GM12865 (cell line): ENCODE measurements at regions not wholly inside any gene's neighbourhood (a gene's known extent, or its start where the extent isn't known, plus 50 kb on each side); places are given as distances from the start of the nearest gene placed in this dataset.

Experiments
- DNase-seq: peaks from one replicate; pipeline ENCODE4 v3.0.0; 2010; ENCODE audit warnings: low read depth
- H3K4me3 ChIP-seq: 2 replicates; pipeline ENCODE4 v1.5.1; 2011; ENCODE audit warnings: mild to moderate bottlenecking, low read depth, low read length, control low read depth
- TF ChIP-seq, protein P1 (sequence below): IDR thresholded peaks from 2 replicates; pipeline ENCODE4 v1.5.1; 2011; ENCODE audit warnings: low read length, control low read depth, low read depth, inconsistent platforms; ENCODE audit not compliant: insufficient read depth; ENCODE audit errors: missing control alignments

DNA sequence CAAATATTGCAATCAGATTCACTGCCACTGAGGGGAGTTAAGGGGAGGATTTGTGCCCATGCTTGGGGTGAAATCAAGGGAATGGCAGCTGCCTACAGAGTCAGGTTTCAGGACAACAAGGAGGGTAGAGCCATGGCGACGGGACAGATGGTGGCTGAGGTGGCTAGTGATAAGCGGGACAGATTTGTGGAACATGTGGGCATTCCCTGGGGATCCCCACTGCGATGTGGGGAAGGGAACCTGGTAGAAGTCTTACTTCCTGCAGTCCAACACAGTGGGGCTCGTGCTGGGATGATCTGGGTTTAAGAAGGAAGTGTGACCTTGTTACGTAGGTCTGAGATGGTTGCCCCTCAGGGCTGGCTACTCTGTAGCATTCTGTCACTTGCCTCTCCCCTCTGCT, 292.0 kb upstream of the JARID2 start:
- peak; percentile 21 for DNase-seq
- TF ChIP-seq, protein P1, sequence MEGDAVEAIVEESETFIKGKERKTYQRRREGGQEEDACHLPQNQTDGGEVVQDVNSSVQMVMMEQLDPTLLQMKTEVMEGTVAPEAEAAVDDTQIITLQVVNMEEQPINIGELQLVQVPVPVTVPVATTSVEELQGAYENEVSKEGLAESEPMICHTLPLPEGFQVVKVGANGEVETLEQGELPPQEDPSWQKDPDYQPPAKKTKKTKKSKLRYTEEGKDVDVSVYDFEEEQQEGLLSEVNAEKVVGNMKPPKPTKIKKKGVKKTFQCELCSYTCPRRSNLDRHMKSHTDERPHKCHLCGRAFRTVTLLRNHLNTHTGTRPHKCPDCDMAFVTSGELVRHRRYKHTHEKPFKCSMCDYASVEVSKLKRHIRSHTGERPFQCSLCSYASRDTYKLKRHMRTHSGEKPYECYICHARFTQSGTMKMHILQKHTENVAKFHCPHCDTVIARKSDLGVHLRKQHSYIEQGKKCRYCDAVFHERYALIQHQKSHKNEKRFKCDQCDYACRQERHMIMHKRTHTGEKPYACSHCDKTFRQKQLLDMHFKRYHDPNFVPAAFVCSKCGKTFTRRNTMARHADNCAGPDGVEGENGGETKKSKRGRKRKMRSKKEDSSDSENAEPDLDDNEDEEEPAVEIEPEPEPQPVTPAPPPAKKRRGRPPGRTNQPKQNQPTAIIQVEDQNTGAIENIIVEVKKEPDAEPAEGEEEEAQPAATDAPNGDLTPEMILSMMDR, result no peak
- H3K4me3 ChIP-seq, result no peak overlapping the region

DNA sequence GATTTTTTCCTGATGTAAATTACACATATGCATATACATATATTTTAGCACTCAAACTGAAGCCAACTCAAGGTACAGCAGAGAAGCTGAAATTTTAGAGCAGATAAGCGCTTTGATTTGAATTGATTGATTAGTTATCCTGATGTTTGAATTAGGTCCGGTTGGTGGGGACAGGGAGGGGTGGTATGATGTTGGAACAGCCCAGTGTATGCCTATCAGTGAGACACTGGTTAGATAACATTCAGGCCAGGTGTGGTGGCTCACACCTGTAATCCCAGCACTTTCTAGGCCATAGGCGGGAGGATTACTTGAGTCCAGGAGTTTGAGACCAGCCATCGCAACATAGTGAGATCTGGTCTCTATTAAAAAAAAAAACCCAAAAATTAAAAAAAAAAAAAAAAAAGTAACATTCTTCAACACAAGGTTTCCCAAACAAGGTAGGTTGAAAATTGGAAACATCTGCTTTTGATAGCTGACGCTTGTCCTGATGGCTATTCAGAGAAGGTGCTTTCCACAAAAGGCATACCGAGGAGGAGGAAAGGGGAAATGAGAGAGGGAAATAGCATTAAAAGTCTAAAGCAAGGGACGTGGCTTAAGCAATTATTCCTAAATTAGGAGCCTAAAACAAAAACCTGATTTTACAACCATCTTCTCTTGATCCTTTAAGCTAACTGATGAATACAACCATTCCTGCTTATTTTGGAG, 288.4 kb upstream of the JARID2 start:
- DNase-seq, result peak; percentile 18

GRCh38 chr6:14959324-14959885, 286.5 kb upstream of the JARID2 start:
- TF ChIP-seq, protein P1, result no peak
- no peak overlapping the region for H3K4me3 ChIP-seq
- no peak for DNase-seq

More for the DNA sequence above, 288.4 kb upstream of the JARID2 start:
- TF ChIP-seq, protein P1, result no peak
- H3K4me3 ChIP-seq, result no peak overlapping the region

DNA sequence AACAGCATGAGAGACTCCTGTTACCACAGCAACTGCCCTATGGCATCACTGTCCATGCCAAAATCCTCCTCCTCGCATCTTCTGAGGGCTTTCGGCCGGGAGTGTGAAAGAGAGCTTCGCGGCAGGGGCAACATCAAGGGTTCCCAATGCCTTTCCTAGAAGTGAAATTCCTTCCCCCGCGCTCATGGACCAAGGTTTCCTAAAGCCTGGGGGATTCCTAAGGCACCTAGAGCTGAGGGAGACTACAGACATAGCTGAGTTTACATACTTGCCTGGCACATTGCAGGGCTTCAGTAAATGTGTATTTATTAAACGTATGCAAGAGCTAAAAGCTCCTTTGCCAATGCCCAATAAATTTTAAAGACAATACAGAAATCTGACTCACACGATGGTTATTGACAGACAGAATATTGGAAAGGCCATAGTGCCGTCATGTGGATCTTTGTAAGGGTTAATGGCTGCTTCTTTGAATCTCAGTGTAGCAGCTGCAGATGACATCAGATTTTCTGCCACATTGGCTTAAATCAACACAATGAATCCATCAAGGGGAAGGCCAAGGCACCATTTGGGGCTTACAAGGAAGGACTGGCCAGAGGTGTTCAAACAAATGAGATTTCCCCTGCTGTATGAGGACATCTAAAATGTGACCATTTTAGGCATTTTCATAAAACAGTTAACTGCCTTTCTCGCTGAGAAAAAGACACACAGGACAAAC, 281.2 kb upstream of the JARID2 start:
- TF ChIP-seq, protein P1, result no peak
- no peak overlapping the region for H3K4me3 ChIP-seq
- DNase-seq, result no peak

DNA sequence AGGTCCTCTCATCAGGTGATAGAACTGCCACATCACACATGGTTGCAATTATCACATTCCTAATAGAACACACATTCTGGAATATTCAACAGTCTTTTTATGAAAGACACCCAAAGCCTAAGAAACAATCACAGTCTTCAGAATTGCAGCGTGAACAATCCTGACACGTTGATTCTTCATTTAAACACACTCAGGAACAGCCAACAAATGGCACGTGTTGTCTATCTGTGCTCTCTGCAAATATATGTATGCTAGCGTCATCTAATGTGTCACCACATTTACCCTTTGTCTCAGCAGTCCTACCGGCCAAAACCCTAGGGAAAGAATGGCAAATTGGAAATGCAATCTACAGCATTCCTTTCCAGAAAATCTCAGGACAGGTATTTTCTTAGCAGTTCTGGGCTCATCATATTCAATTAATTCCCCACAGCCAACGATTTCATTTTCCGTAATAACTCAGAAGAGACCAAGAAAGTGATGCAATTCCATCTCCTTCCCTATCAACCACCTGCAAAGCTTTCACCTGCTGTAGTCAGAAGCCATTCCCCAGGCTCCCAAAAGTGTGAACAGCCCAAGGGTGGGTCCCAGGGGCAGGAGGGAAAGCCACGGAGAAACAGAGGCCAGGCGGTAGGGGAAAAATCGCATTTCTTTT, 280.3 kb upstream of the JARID2 start:
- TF ChIP-seq, protein P1, result no peak
- H3K4me3 ChIP-seq, result no peak overlapping the region
- DNase-seq, result no peak

DNA sequence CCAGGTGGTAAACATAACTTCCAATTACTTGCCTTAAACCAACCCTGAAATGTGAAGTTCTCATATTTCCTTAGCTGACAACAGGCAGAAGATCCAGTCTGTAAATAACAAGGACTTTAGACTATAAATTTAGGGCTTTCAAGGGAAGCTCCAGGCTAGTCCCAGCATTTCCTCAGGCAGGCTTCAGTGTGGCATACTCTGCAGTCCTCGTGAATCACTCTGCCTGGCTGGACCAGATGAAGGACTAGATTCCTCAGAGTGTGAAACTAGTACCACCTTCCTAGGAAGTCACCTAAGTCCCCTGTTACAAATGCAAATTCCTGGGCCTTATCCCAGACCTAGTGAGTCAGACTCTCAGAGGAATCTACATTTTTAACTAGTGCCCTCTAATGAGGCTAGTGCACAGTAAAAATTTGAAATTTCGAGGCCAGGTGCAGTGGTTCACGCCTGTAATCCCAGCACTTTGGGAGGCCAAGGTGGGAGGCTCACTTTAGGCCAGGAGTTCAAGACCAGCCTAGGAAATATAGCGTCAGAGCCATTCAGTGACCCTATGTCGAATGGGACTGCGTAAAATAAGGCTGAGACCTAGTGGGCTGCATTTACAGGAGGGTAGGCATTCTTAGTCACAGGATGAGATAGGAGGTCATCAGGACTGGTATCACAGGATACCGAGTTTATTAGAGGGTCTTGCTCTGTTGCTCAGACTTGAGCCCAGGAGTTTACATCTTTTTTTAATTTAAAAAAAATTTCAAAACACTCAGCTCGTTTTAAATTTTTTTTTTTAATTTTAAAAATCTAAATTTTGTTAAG, 279.6 kb upstream of the JARID2 start:
- no peak for DNase-seq

More for the DNA sequence above, 279.6 kb upstream of the JARID2 start:
- TF ChIP-seq, protein P1, result no peak
- H3K4me3 ChIP-seq, result no peak overlapping the region
